NCI-H524 treated with DMSO at 0.1 percent for 48 hours (cell line): ENCODE measurements at regions not wholly inside any gene's neighbourhood (a gene's known extent, or its start where the extent isn't known, plus 50 kb on each side); places are given as distances from the start of the nearest gene placed in this dataset.

ENCODE experiments used
- DNase-seq: peaks from one replicate; lab custom pipeline; 2025; lab: John Stamatoyannopoulos, UW

- peak; percentile 94 for DNase-seq
Measured at GRCh38 chr6:148247386-148248063, 95.1 kb upstream of the SASH1 start.

- no peak for DNase-seq
Measured at GRCh38 chr6:148249160-148249559, 93.5 kb upstream of the SASH1 start.

- peak; percentile 88 for DNase-seq
Measured at GRCh38 chr6:148249679-148250375, 92.8 kb upstream of the SASH1 start.

GRCh38 chr6:148250975-148251685, 91.5 kb upstream of the SASH1 start:
- DNase-seq, result peak; percentile 80

GRCh38 chr6:148251891-148252290, 90.7 kb upstream of the SASH1 start:
- DNase-seq, result no peak

GRCh38 chr6:148257810-148258209, 84.8 kb upstream of the SASH1 start:
- DNase-seq, result no peak

GRCh38 chr6:148258868-148259267, 83.8 kb upstream of the SASH1 start:
- DNase-seq, result no peak

- DNase-seq, result no peak
Measured at GRCh38 chr6:148261470-148261869, 81.2 kb upstream of the SASH1 start.

- no peak for DNase-seq
Measured at GRCh38 chr6:148263010-148263409, 79.6 kb upstream of the SASH1 start.

GRCh38 chr6:148263961-148264360, 78.7 kb upstream of the SASH1 start:
- DNase-seq, result no peak

GRCh38 chr6:148265054-148265453, 77.6 kb upstream of the SASH1 start:
- DNase-seq, result no peak

- no peak for DNase-seq
Measured at GRCh38 chr6:148269386-148269785, 73.3 kb upstream of the SASH1 start.

- DNase-seq, result no peak
Measured at GRCh38 chr6:148271711-148272439, 70.8 kb upstream of the SASH1 start.

GRCh38 chr6:148272597-148272996, 70.0 kb upstream of the SASH1 start:
- no peak for DNase-seq

GRCh38 chr6:148273962-148274752, 68.5 kb upstream of the SASH1 start:
- DNase-seq, result no peak

GRCh38 chr6:148274809-148275208, 67.8 kb upstream of the SASH1 start:
- no peak for DNase-seq

- no peak for DNase-seq
Measured at GRCh38 chr6:148285205-148285604, 57.4 kb upstream of the SASH1 start.

- DNase-seq, result no peak
Measured at GRCh38 chr6:148286563-148286962, 56.1 kb upstream of the SASH1 start.

- peak; percentile 95 for DNase-seq
Measured at GRCh38 chr6:148287623-148288333, 54.9 kb upstream of the SASH1 start.

GRCh38 chr6:148288541-148288940, 54.1 kb upstream of the SASH1 start:
- no peak for DNase-seq

- DNase-seq, result no peak
Measured at GRCh38 chr6:148289153-148289552, 53.5 kb upstream of the SASH1 start.
